Uterus (tissue), 3 donors: ENCODE measurements at regions not wholly inside any gene's neighbourhood (a gene's known extent, or its start where the extent isn't known, plus 50 kb on each side); places are given as distances from the start of the nearest gene placed in this dataset.

Experiments used
- DNase-seq, 2 donors: peaks; one replicate each; pipeline ENCODE4 v3.0.0-alpha.2; 2019 to 2020
- H3K27ac ChIP-seq, 2 donors: fragments of 200-600 bp; sonication (generic); 1 replicate in 1 of 2; 2 replicates in 1 of 2; pipeline ENCODE4 v1.5.1; 2016 to 2018
- H3K27me3 ChIP-seq, 2 donors: fragments of 200-600 bp; sonication (generic); one replicate each; pipeline ENCODE4 v1.5.1; 2018 to 2019; ENCODE audit warnings: control low read depth in 1 of 2
- H3K36me3 ChIP-seq, 2 donors: fragments of 200-600 bp; sonication (generic); one replicate each; pipeline ENCODE4 v1.5.1; 2019; ENCODE audit warnings: control low read depth in 1 of 2
- H3K4me1 ChIP-seq, 2 donors: fragments of 200-600 bp; sonication (generic); one replicate each; pipeline ENCODE4 v1.5.1; 2018 to 2019; ENCODE audit warnings: control low read depth in 1 of 2
- H3K4me3 ChIP-seq, 2 donors: fragments of 200-600 bp; sonication (generic); 1 replicate in 1 of 2; 2 replicates in 1 of 2; pipeline ENCODE4 v1.5.1; 2018 to 2019; ENCODE audit warnings: mild to moderate bottlenecking in 1 of 2
- H3K9me3 ChIP-seq, 2 donors: fragments of 200-600 bp; sonication (generic); one replicate each; pipeline ENCODE4 v1.5.1; 2019; ENCODE audit warnings: control low read depth in 1 of 2
- CTCF ChIP-seq, 4 experiments: fragments of 200-600 bp in 2 of 4; fragments of 450-650 bp in 2 of 4; sonication (generic) in 2 of 4; IDR thresholded peaks; one replicate each; pipeline ENCODE4 v1.5.1; 2016 to 2019; ENCODE audit warnings: antibody characterized with exemption in 4 of 4, mild to moderate bottlenecking in 2 of 4, moderate library complexity in 1 of 4
- POLR2A ChIP-seq, 2 donors: fragments of 450-650 bp; IDR thresholded peaks; one replicate each; pipeline ENCODE4 v1.6.1; 2016; ENCODE audit warnings: antibody characterized with exemption in 2 of 2, mild to moderate bottlenecking in 1 of 2, moderate library complexity in 1 of 2
- intact Hi-C: fragments of 100-400 bp; cut with DNase I; formaldehyde crosslinking; loops from one replicate; pipeline ENCODE4 v1.15.1; 2023; ENCODE audit warnings: low total_unique reads
- donor health status: DM: yes; HTN: yes; CAD: no.

DNA sequence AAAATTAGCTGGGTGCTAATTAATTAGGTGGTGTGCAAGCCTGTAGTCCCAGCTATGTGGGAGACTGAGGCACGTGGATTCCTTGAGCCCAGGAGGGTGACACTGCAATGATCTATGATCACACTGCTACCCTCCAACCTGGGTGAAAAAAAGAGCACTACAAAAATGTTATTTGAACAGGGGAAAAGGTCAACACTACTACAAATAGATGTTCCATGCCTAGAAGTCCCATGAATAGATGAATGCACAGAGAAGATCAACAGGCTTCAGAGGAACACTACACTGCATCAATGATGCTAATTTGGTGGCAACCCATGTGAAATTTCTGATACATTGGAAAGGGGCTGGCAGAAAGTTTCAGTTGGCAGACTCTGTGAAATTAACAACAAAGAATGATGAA is 105.4 kb upstream of the FHIT start:
- DNase-seq, result no peak
- TF ChIP-seq POLR2A (IDR thresholded peaks at IDR 0.05), result no peak
- no peak for TF ChIP-seq CTCF (IDR thresholded peaks at IDR 0.05)
- Histone ChIP-seq H3K9me3 (no peaks in the 10 kb centered on the region), H3K4me3 (no peak overlapping the region), H3K27me3 (no peaks in the 10 kb centered on the region), H3K36me3 (no peaks in the 10 kb centered on the region), H3K27ac (no peak overlapping the region), H3K4me1 (peaks cover 0 to 4% of the 10 kb centered on the region in 2 donors)
- intact Hi-C loops, result no loop called here

DNA sequence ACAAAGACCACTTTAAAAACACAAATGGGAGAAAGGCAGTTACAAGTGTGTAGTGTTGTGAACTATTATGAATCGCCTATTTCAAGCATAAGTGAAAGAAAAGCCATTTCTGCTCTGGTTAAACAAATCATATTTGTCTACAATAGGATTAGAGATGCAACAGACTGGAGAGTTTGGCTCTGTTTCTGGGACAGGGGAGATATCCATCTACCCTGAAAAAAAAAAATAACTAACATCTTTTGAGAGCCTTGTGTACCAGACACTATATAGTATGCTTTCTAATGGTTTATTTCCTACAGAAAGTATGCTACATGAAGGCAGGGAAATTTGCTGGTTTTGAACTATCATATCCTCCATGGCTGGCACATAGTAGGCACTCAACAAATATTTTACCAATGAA is 106.7 kb upstream of the FHIT start:
- no peak for TF ChIP-seq CTCF (IDR thresholded peaks at IDR 0.05)
- no peak for TF ChIP-seq POLR2A (IDR thresholded peaks at IDR 0.05)
- Histone ChIP-seq H3K27me3 (no peaks in the 10 kb centered on the region), H3K4me3 (no peak overlapping the region), H3K4me1 (peaks cover 0 to 4% of the 10 kb centered on the region in 2 donors), H3K36me3 (no peaks in the 10 kb centered on the region), H3K27ac (peak overlapping the region in 1 of 2 donors; percentile 18), H3K9me3 (no peaks in the 10 kb centered on the region)
- intact Hi-C loops, result no loop called here
- DNase-seq, result no peak

- H3K36me3 ChIP-seq, result no peaks in the 10 kb centered on the region
- H3K4me3 ChIP-seq, result no peak overlapping the region
- peak overlapping the region in 1 of 2 donors; percentile 18 for H3K27ac ChIP-seq
- H3K9me3 ChIP-seq, result no peaks in the 10 kb centered on the region
- peaks cover 0 to 4% of the 10 kb centered on the region in 2 donors for H3K4me1 ChIP-seq
- intact Hi-C loops, result no loop called here
- DNase-seq, result peak; percentile 75
- no peaks in the 10 kb centered on the region for H3K27me3 ChIP-seq
- TF ChIP-seq CTCF (IDR thresholded peaks at IDR 0.05) (no peak), POLR2A (IDR thresholded peaks at IDR 0.05) (no peak)
Measured at GRCh38 chr3:61358364-61358763, 107.1 kb upstream of the FHIT start.

GRCh38 chr3:61360297-61360965 is 109.2 kb upstream of the FHIT start:
- intact Hi-C loops, result no loop called here
- no peak for DNase-seq
- no peak overlapping the region for H3K27ac ChIP-seq
- TF ChIP-seq POLR2A (IDR thresholded peaks at IDR 0.05), result no peak
- no peak for TF ChIP-seq CTCF (IDR thresholded peaks at IDR 0.05)
- H3K9me3 ChIP-seq, result no peaks in the 10 kb centered on the region
- no peak overlapping the region for H3K4me3 ChIP-seq
- H3K27me3 ChIP-seq, result no peaks in the 10 kb centered on the region
- H3K36me3 ChIP-seq, result no peaks in the 10 kb centered on the region
- H3K4me1 ChIP-seq, result peaks cover 0 to 4% of the 10 kb centered on the region in 2 donors

DNA sequence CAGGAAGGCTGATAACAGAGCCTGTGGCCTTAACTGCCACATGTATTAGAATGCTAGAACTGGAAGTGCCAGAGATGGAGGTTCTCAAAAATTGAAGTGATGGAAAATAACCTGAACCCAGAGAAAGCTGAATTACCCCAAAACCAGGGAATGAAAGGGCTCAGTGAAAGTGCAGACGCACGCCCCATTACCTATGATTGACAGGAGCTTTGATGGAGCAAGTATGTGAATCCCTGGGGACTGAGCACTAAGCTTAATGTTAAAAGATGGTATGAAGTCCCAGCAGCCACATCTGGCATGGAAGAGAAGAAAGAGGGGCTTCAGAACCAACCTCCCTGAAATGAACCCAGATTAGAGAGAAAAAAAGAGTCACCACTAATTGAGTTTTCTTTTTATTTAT is 118.4 kb upstream of the FHIT start:
- Histone ChIP-seq H3K27ac (no peak overlapping the region), H3K36me3 (no peaks in the 10 kb centered on the region), H3K4me3 (no peak overlapping the region), H3K4me1 (no peaks in the 10 kb centered on the region), H3K9me3 (no peaks in the 10 kb centered on the region), H3K27me3 (no peaks in the 10 kb centered on the region)
- no peak for DNase-seq
- TF ChIP-seq CTCF (IDR thresholded peaks at IDR 0.05), result no peak
- TF ChIP-seq POLR2A (IDR thresholded peaks at IDR 0.05), result no peak
- intact Hi-C loops, result no loop called here
